ENCODE measurements at regions not wholly inside any gene's neighbourhood (a gene's known extent, or its start where the extent isn't known, plus 50 kb on each side); places are given as distances from the start of the nearest gene placed in this dataset.
"Not testable (repeated sequence)": the region's sequence is repeated elsewhere in the genome, so short reads cannot be mapped to it uniquely, and the experiment has no call there.

DNA sequence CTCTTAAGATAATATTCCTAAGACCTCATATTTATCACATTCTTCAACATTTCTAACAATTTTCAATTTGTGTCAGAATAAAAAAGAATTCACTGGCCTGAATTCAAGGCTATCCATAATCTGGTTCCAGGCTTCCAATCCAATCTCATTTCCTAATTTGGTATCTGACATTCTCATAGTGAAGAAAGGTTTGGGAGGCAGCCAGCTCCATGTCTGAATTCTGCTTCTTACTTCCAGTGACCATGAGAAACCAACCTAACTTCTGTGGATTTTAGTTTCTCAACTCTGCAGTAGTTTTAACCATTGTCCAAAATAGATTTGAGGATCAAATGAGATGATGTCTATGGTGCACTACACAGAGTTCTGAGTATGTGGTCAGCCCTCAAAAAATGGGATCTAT, 439.1 kb upstream of the GCFC2 start:
- Mint-ChIP-seq H3K27ac (ENCODE audit: unreplicated experiment) (no peak overlapping the region), H3K4me3 (ENCODE audit: unreplicated experiment) (no peak overlapping the region), H3K9me3 (ENCODE audit: unreplicated experiment) (peaks cover 2% of the 10 kb centered on the region), H3K36me3 (ENCODE audit: unreplicated experiment) (no peaks in the 10 kb centered on the region), H3K27me3 (ENCODE audit: unreplicated experiment) (no peaks in the 10 kb centered on the region), H3K4me1 (ENCODE audit: low read depth, unreplicated experiment) (no peaks in the 10 kb centered on the region)
- DNase-seq = no peak
- TF ChIP-seq, protein P1, sequence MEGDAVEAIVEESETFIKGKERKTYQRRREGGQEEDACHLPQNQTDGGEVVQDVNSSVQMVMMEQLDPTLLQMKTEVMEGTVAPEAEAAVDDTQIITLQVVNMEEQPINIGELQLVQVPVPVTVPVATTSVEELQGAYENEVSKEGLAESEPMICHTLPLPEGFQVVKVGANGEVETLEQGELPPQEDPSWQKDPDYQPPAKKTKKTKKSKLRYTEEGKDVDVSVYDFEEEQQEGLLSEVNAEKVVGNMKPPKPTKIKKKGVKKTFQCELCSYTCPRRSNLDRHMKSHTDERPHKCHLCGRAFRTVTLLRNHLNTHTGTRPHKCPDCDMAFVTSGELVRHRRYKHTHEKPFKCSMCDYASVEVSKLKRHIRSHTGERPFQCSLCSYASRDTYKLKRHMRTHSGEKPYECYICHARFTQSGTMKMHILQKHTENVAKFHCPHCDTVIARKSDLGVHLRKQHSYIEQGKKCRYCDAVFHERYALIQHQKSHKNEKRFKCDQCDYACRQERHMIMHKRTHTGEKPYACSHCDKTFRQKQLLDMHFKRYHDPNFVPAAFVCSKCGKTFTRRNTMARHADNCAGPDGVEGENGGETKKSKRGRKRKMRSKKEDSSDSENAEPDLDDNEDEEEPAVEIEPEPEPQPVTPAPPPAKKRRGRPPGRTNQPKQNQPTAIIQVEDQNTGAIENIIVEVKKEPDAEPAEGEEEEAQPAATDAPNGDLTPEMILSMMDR (IDR thresholded peaks at IDR 0.05; ENCODE audit: partially characterized antibody, unreplicated experiment) = no peak

DNA sequence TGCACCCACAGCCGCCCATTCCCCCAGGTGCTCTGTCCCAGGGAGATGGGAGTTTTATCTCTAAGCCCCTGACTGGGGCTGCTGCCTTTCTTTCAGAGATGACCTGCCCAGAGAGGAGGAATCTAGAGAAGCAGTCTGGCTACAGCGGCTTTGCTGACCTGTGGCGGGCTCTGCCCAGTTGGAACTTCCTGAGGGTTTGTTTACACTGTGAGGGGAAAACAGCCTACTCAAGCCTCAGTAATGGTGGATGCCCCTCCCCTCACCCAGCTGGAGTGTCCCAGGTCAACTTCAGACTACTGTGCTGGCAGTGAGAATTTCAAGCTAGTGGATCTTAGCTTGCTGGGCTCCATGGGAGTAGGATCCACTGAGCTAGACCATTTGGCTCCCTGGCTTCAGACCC, 428.6 kb upstream of the GCFC2 start:
- not testable (repeated sequence) for H3K9me3 Mint-ChIP-seq (ENCODE audit: unreplicated experiment); DNase-seq

DNA sequence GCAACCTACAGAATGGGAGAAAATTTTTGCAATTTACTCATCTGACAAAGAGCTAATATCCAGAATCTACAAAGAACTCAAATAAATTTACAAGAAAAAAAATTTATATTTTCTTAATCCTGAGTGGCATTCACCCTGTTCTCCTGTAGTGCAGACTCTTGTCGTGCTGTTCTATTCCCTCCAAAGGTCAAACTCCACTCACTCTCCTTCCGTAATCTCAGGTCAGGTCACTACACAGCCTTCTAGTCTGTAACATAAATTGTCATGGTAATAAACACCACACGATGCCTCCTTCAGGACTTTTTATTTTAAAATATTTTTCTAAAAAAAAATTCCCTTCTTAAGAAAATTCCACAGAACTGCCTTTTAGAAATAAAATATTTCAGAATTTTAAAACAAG, 417.9 kb upstream of the GCFC2 start:
- TF ChIP-seq, protein P1 (IDR thresholded peaks at IDR 0.05; ENCODE audit: partially characterized antibody, unreplicated experiment) = no peak

More for the DNA sequence above, 428.6 kb upstream of the GCFC2 start:
- H3K27ac Mint-ChIP-seq (ENCODE audit: unreplicated experiment); H3K4me3 Mint-ChIP-seq (ENCODE audit: unreplicated experiment); H3K27me3 Mint-ChIP-seq (ENCODE audit: unreplicated experiment); H3K4me1 Mint-ChIP-seq (ENCODE audit: low read depth, unreplicated experiment): not testable (repeated sequence)
- peaks cover 20% of the 10 kb centered on the region for H3K36me3 Mint-ChIP-seq (ENCODE audit: unreplicated experiment)

GRCh38 chr2:76120176-76120575, 409.5 kb upstream of the GCFC2 start:
- TF ChIP-seq, protein P1 (IDR thresholded peaks at IDR 0.05; ENCODE audit: partially characterized antibody, unreplicated experiment) = no peak
- H3K27ac Mint-ChIP-seq (ENCODE audit: unreplicated experiment) = no peak overlapping the region

More for the DNA sequence above, 417.9 kb upstream of the GCFC2 start:
- Mint-ChIP-seq H3K36me3 (ENCODE audit: unreplicated experiment) (no peaks in the 10 kb centered on the region), H3K4me1 (ENCODE audit: low read depth, unreplicated experiment) (peaks cover 6% of the 10 kb centered on the region), H3K9me3 (ENCODE audit: unreplicated experiment) (peaks cover 1% of the 10 kb centered on the region), H3K27ac (ENCODE audit: unreplicated experiment) (no peak overlapping the region), H3K4me3 (ENCODE audit: unreplicated experiment) (no peak overlapping the region), H3K27me3 (ENCODE audit: unreplicated experiment) (no peaks in the 10 kb centered on the region)
- no peak for DNase-seq

GRCh38 chr2:76089683-76090082, 379.0 kb upstream of the GCFC2 start:
- no peak overlapping the region for H3K4me3 Mint-ChIP-seq (ENCODE audit: unreplicated experiment)
- TF ChIP-seq, protein P1 (IDR thresholded peaks at IDR 0.05; ENCODE audit: partially characterized antibody, unreplicated experiment) = no peak
- H3K4me1 Mint-ChIP-seq (ENCODE audit: low read depth, unreplicated experiment) = no peaks in the 10 kb centered on the region
- H3K27me3 Mint-ChIP-seq (ENCODE audit: unreplicated experiment) = no peaks in the 10 kb centered on the region
- H3K9me3 Mint-ChIP-seq (ENCODE audit: unreplicated experiment) = no peaks in the 10 kb centered on the region
- no peak for DNase-seq
- no peak overlapping the region for H3K27ac Mint-ChIP-seq (ENCODE audit: unreplicated experiment)
- no peaks in the 10 kb centered on the region for H3K36me3 Mint-ChIP-seq (ENCODE audit: unreplicated experiment)

More at GRCh38 chr2:76120176-76120575, 409.5 kb upstream of the GCFC2 start:
- no peak for DNase-seq
- Mint-ChIP-seq H3K9me3 (ENCODE audit: unreplicated experiment) (peaks cover 3% of the 10 kb centered on the region), H3K36me3 (ENCODE audit: unreplicated experiment) (no peaks in the 10 kb centered on the region), H3K4me3 (ENCODE audit: unreplicated experiment) (no peak overlapping the region), H3K4me1 (ENCODE audit: low read depth, unreplicated experiment) (peaks cover 7% of the 10 kb centered on the region), H3K27me3 (ENCODE audit: unreplicated experiment) (no peaks in the 10 kb centered on the region)

GRCh38 chr2:76083248-76083647, 372.5 kb upstream of the GCFC2 start:
- no peaks in the 10 kb centered on the region for H3K4me1 Mint-ChIP-seq (ENCODE audit: low read depth, unreplicated experiment)
- H3K27ac Mint-ChIP-seq (ENCODE audit: unreplicated experiment) = no peak overlapping the region
- TF ChIP-seq, protein P1 (IDR thresholded peaks at IDR 0.05; ENCODE audit: partially characterized antibody, unreplicated experiment) = no peak
- no peak for DNase-seq
- H3K36me3 Mint-ChIP-seq (ENCODE audit: unreplicated experiment) = no peaks in the 10 kb centered on the region
- H3K27me3 Mint-ChIP-seq (ENCODE audit: unreplicated experiment) = no peaks in the 10 kb centered on the region
- H3K9me3 Mint-ChIP-seq (ENCODE audit: unreplicated experiment) = no peaks in the 10 kb centered on the region
- no peak overlapping the region for H3K4me3 Mint-ChIP-seq (ENCODE audit: unreplicated experiment)
